ENCODE measurements at regions not wholly inside any gene's neighbourhood (a gene's known extent, or its start where the extent isn't known, plus 50 kb on each side); places are given as distances from the start of the nearest gene placed in this dataset.

DNA sequence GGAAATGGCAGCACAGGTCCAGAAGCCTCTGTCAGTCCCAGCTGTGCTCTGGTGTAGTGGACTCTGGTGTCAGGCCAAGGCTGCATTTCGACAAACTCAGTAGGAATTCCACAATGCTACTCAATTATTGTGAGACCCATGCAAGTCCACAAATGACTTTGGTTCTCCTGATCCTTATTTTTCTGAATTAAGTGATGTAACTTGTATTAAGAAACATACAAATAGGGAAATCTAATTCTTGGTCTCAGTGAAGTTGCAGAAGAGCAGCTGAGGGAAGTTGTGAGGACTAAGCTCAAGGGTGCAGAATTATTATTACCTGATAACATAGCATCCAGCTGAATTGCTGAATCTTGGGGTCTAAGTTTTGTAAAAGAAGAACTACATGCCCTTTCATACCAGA is 116.8 kb downstream of the MAFB start:
- FAIRE-seq (no peak), DNase-seq (ENCODE audit: low read depth in 1 of 2, low spot score in 2 of 2) (no peak)
- 96% methylated on average over 1 of the region's 1 CpG; no CpG with 5 or more reads in 1 of the 2 experiments for WGBS, 2 experiments (ENCODE audit: extremely low coverage in 1 of 2, insufficient coverage in 1 of 2, insufficient read length in 1 of 2, insufficient replicate concordance in 2 of 2, low coverage in 1 of 2, low lambda C conversion rate in 2 of 2, missing lambda C conversion rate in 1 of 2)
- Histone ChIP-seq H3K4ac (replicated peaks; ENCODE audit: insufficient read length, low read depth, low read length) (no peak overlapping the region), H3K23me2 (ENCODE audit: low read depth, low read length) (no peaks in the 10 kb centered on the region), H2BK5ac (ENCODE audit: low read depth, low read length) (no peak overlapping the region), H3K79me2 (ENCODE audit: control insufficient read depth in 1 of 2, insufficient read depth in 2 of 2, low read length in 2 of 2) (no peaks in the 10 kb centered on the region), H3K27me3 (replicated peaks in 1 of 4; ENCODE audit: control insufficient read depth in 3 of 4, extremely low read depth in 1 of 4, insufficient read depth in 3 of 4, low read length in 3 of 4) (no peaks in the 10 kb centered on the region), H2AFZ (ENCODE audit: low read length) (no peak overlapping the region), H3K27ac (ENCODE audit: low read depth, low read length) (no peak overlapping the region), H2BK15ac (ENCODE audit: low read length) (no peak overlapping the region), H3K9me3 (ENCODE audit: insufficient read depth in 2 of 2, low read depth in 1 of 2, low read length in 1 of 2) (no peaks in the 10 kb centered on the region), H2BK120ac (replicated peaks; ENCODE audit: low read depth, low read length) (no peak overlapping the region), H3K4me1 (replicated peaks in 1 of 4; ENCODE audit: control insufficient read depth in 3 of 4, insufficient read depth in 4 of 4, low read length in 3 of 4) (no peaks in the 10 kb centered on the region), H3K18ac (ENCODE audit: extremely low read depth, low read length) (no peak overlapping the region), H4K8ac (ENCODE audit: extremely low read depth, insufficient read depth, low read length) (no peak overlapping the region), H4K91ac (replicated peaks; ENCODE audit: insufficient read length, low read length) (no peak overlapping the region), H3K79me1 (ENCODE audit: low read depth, low read length) (no peaks in the 10 kb centered on the region), H3K56ac (replicated peaks; ENCODE audit: insufficient read length, low read depth, low read length) (no peak overlapping the region), H3K23ac (ENCODE audit: insufficient read length) (no peak overlapping the region), H4K5ac (ENCODE audit: insufficient read length, low read depth, low read length) (no peak overlapping the region), H2BK12ac (ENCODE audit: low read depth, low read length) (no peak overlapping the region), H2BK20ac (ENCODE audit: low read length) (no peak overlapping the region), H3K14ac (ENCODE audit: insufficient read length) (no peak overlapping the region), H3K4me2 (ENCODE audit: insufficient read depth in 1 of 2, low read depth in 2 of 2, low read length in 2 of 2) (no peak overlapping the region), H4K20me1 (replicated peaks in 1 of 2; ENCODE audit: control insufficient read depth in 1 of 2, insufficient read depth in 2 of 2, low read length in 2 of 2) (no peaks in the 10 kb centered on the region), H2AK5ac (ENCODE audit: low read depth, low read length) (no peak overlapping the region), H3K4me3 (ENCODE audit: extremely low read depth in 1 of 4, insufficient read depth in 2 of 4, low read depth in 3 of 4, low read length in 4 of 4) (no peak overlapping the region), H3K9ac (replicated peaks in 1 of 4; ENCODE audit: extremely low read depth in 1 of 4, low read depth in 3 of 4, low read length in 3 of 4) (no peak overlapping the region), H3K36me3 (ENCODE audit: control insufficient read depth in 2 of 4, insufficient read depth in 4 of 4, low read length in 3 of 4) (no peaks in the 10 kb centered on the region)
- ChIA-PET POLR2A (ENCODE audit: partially characterized antibody) (no interaction called here), CTCF (ENCODE audit: partially characterized antibody) (interaction anchor here (0.7 to 1.2 kb wide), 2 partner anchors 307 to 309 kb away, joined by 3 read pairs; no protein-coding TSS in a partner anchor)
- TF ChIP-seq TCF12 (IDR thresholded peaks at IDR 0.05; ENCODE audit: low read depth, low read length) (no peak), CBX8 (IDR thresholded peaks at IDR 0.05; ENCODE audit: borderline replicate concordance, low read depth, low read length) (no peak), GTF2F1 (IDR thresholded peaks at IDR 0.05; ENCODE audit: borderline replicate concordance, low read depth, low read length) (no peak), BCL11A (IDR thresholded peaks at IDR 0.05; ENCODE audit: low read depth in 2 of 2, low read length in 2 of 2) (no peak), TBP (IDR thresholded peaks at IDR 0.05; ENCODE audit: low read depth, low read length) (no peak), BRCA1 (IDR thresholded peaks at IDR 0.05; ENCODE audit: low read depth, low read length) (no peak), TAF1 (IDR thresholded peaks at IDR 0.05; ENCODE audit: low read depth, low read length) (no peak), NANOG (IDR thresholded peaks at IDR 0.05; ENCODE audit: insufficient read depth, low read depth, low read length, poor library complexity, severe bottlenecking) (no peak), TEAD4 (IDR thresholded peaks at IDR 0.05; ENCODE audit: low read depth, low read length) (no peak), SP1 (IDR thresholded peaks at IDR 0.05; ENCODE audit: low read depth, low read length) (no peak), SIN3A (conservative IDR thresholded peaks at IDR 0.05 in 1 of 2, IDR thresholded peaks at IDR 0.05 in 1 of 2; ENCODE audit: low read depth in 1 of 2, low read length in 2 of 2) (no peak), HDAC2 (IDR thresholded peaks at IDR 0.05; ENCODE audit: borderline replicate concordance in 1 of 2, low read depth in 2 of 2, low read length in 2 of 2) (no peak), SP4 (IDR thresholded peaks at IDR 0.05; ENCODE audit: low read length) (no peak)
